Stimulated activated CD4-positive, alpha-beta T cell treated with anti-CD3 and anti-CD28 coated beads, Interleukin-1b, Interleukin-23, amount 100 ng/mL, for 24 hours (primary cell): ENCODE measurements at regions not wholly inside any gene's neighbourhood (a gene's known extent, or its start where the extent isn't known, plus 50 kb on each side); places are given as distances from the start of the nearest gene placed in this dataset.
"Not testable (repeated sequence)": the region's sequence is repeated elsewhere in the genome, so short reads cannot be mapped to it uniquely, and the experiment has no call there.

ENCODE experiments used
- DNase-seq, 4 experiments: peaks; one replicate each; pipeline ENCODE4 v3.0.0-alpha.2; 2020; ENCODE audit warnings: low read depth in 4 of 4, low spot score in 1 of 4

DNA sequence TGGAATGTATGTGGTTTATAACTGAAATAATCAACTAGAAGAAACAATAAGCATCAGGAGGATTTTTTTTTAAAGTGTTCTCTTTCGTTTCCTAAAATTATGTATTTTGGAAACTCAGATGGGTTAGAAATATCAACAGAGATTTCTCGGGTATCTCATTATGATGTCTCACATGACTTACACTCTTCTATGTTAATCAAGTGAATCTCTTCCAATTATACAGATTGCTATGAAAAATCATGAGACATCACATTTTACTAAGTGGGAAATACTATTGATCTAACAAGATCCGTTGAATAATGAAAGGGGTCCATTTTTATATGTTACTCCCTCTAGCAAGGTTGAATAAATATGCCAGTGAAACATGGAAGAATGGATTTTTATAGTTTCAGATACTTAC, 54.7 kb upstream of the NRIP1 start:
- no peak for DNase-seq

- DNase-seq = no peak
Observed at GRCh38 chr21:15121097-15121654, 56.4 kb upstream of the NRIP1 start.

DNA sequence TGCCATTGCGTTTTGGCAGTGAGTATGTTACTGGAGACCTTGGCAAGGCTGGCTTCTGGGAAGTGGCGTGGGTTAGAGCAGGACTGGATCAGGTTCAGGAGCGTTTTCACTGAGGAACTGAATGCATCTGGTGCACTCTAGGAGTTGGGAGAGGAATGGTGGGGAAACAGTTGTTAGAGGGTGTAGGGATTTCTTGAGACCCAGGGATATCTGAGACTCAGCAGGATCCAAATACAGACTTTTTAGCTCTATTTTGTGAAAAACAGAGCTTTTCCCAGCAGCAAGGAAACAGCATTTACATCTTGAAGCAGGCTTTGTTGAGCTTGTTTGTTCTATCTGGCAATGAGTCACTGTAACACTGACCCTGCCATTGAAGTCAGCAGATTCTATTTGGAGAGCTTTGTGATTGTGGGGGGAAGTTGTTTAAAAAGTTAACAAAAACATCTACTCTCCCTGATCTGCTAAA, 56.9 kb upstream of the NRIP1 start:
- DNase-seq = no peak

- DNase-seq = no peak
Observed at GRCh38 chr21:15122241-15122640, 57.4 kb upstream of the NRIP1 start.

GRCh38 chr21:15124731-15125130, 59.9 kb upstream of the NRIP1 start:
- no peak for DNase-seq

DNA sequence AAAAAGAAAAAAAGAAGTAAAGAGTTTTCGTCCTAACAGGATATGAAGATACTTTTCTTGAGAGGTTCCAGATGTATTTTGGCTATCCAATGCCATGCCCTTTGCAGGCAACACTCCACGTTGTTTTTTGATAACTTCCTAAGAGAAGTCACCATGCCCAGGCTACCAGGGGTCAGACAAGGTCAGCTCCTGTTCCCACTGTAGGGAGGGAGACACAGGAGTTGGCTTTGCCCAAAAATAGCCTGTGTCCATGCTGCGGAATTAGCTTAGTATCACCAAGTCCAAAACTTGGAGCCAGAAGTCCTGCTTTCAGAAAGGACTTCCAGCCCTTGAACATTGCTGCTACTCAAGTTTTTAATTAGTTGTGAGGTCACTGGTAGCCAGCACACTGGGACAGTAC, 62.1 kb upstream of the NRIP1 start:
- DNase-seq = no peak

DNA sequence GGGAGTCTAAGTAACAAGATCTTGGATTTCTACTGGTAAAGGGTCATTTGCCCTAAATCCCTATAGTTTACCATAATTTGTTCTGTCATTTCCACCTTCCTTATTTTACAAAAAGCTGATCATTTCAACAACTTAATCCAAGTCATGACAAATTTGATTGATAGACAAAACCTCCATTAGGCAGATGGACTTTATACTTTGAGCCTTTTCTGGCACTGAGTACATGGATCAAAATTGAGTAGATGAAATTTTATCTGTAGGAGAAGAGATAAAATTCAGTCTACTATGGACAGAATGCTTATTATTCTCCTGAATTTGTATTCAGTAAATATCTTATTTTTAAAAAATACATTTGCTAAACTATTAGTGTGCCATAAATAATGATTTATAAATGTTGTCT, 62.6 kb upstream of the NRIP1 start:
- no peak for DNase-seq

DNA sequence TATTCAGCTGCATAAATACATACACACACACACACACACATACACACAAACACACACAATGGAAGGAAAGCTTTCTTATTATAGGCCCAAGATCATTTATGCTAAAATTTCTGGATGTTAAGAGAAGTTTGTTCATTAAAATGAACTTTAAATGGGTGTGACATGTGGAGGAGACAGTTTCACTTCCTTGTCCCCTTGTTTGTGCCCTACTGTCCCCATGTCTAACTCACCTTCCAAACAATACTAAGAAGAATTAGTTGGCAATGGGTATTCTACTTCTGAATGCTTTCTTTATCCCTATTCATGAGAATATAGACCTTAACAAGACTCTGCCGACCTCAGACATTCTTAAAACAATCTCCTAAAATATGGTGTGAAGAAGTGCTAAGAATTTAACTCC, 63.5 kb upstream of the NRIP1 start:
- DNase-seq = no peak

DNA sequence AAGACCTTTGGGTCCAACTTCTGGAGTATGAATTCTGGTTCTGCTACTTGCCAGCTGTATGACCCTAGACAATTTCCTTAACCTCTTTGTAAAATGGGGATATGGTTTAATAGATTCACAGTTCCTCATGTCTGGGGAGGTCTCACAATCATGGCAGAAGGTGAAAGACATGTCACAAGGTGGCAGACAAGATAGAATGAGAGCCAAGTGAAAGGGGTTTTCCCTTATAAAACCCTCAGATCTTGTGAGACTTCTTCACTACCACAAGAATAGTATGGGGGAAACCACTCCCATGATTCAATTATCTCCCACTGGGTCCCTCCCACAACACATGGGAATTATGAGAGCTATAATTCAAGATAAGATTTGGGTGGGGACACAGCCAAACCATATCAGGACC, 63.9 kb upstream of the NRIP1 start:
- DNase-seq = not testable (repeated sequence)

DNA sequence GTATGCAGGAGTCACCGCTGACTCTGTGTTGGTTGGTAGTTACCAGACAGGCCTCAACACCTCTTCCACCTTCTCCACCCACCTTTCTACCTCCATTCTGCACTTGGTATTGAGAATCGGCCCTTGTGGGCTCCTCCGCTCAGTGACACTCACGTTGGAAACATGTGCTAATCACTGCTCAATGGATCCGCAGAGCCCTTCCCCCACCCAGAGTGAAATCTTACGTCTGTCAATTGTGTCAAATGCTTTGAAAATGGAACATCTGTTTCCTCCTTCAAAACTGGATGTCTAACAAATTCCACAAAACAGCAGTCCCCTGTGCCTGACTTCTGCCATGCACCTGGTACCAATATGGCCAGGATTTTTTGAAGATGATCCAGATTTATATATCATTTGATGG, 65.5 kb upstream of the NRIP1 start:
- no peak for DNase-seq

- no peak for DNase-seq
Observed at GRCh38 chr21:15130751-15131150, 66.0 kb upstream of the NRIP1 start.

- DNase-seq = no peak
Observed at GRCh38 chr21:15132781-15133180, 68.0 kb upstream of the NRIP1 start.

DNA sequence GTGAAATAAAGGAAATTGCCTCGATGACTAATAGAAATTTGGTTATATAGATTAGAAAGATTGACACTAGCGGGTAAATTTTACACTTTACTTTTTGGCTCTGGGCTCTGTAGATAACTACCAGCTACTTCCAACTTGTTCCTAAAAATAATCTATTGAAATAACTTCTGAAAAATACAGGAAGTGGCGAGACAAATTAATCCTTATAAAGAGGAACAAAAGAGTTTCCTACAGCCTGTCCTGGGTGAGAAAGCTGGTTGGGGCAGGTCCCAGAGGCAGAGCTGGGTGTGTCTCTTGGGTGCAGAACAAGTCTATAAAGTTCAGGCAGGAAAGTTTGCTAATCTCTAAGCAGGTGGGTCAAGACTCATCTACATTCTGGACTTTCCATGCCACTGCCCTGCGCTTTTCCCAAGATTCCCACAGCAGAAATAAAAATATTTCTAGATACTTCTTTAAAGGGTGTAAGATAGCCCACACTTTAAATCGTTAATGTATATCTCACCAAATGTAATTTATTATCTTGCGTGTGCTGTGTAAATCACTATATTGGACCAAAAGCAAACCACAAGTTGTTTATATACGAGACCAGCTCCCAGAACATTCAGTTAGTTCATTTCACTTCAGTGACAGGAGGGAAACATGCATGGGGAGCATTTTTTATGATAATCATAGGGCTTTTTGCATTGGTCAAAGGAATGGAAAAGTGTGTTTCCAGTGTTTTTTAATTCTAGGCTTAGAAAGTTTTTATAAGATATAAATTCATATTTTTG, 70.1 kb upstream of the NRIP1 start:
- no peak for DNase-seq

- no peak for DNase-seq
Observed at GRCh38 chr21:15135867-15136629, 71.2 kb upstream of the NRIP1 start.

DNA sequence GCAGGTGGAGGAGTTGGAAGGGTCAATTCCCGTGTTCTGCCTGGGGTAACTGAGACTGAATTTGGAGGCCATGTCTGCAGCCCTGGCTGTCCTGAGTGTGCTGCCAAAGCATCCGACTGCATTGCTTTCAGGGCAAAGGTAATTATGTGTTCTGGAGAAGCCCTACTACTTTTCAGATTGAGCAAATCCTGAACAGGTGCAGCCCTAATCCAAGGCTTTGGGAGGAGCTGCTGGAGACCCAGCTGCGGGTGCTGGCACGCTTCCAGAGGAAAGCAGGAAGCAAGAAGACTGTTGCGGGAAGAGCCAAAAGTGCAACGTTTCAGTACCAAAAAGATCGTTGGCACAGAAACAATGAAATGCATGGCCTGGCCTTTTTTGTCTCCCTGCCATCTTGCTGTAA, 73.7 kb upstream of the NRIP1 start:
- DNase-seq = no peak

- no peak for DNase-seq
Observed at GRCh38 chr21:15139898-15140297, 75.1 kb upstream of the NRIP1 start.

DNA sequence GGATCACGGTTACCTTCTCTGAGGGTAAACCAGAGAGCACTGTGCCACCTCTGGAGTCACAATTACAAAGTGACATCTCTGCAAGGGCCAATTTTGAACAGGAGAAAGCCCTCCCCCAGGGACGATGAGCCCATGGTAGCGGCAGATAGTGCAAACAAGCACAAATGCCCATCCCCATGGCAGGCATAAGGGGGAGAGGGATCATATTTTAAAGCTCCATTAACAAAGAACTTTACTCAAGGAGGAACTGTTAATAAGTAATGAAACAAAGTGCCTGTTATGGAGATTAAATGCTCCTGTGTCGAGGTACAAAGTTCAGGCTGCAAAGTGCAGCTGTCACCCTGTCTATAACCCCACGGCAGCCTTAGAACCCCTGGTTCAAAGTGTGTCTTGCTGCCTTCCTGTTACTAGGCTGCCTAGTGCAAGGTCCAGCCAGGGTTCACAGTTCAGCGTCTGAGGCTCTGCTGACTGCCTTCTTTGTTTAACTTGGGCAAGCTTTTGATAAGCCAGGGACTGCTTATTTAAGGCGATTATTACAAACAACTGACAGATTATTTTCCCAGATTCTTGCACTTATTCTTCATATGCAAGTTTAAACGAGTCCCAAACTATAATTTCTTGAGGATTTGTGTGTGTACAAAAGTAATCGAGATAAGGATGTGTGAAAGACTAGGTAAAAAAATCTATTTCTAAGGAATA, 75.7 kb upstream of the NRIP1 start:
- DNase-seq = no peak

DNA sequence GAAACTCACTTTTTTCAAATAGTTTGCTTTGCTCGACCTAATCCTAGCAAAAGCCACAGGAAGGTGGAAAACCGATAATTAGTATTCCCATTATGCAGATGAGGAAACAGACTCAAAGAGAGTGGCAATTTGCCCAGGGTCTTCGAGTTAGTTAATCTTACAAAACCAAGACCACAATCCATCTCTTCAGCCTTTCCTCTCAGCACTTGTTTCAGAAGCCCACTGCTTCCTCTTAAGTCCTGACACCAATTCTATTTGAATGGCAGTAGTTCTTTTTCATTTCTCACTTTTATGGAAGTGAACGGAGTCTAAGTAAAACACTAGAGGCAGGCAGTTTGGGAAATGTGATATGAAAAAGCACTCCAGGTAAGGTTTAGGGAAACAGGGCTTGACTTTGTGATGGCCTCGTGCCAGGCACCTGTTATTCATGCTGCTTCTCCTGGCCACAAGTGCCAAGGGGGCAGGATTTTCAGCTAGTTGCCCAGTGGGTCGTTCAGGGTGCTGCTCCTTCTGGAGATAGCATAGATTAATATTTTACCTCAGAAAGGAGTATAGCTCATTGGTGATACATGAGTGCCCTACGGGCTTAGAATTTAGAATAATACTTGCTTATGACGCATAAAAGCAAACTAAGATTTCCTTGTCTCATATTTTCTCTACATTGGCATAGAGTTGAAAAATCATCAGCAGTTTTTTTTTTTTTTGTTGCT, 76.6 kb upstream of the NRIP1 start:
- no peak for DNase-seq

GRCh38 chr21:15144026-15144425, 79.2 kb upstream of the NRIP1 start:
- no peak for DNase-seq

DNA sequence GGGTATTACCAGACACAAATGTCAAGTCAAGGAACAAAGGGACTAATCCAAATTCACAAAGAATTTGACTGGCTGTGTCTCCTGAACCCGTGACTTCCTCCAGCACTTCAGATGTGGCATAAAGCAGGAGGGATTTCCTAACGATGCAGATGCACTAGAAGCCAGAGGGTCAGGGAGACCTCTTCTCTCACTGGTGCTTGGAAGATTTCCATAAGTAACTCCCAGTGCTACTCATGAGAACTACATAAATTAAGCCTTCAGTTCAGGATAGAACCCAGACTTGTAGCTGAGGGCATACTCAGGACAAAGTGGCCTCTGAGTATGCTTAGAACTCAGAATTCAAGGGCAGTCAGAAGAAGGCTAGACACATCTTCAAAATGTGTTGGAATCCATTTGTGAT, 83.6 kb upstream of the NRIP1 start:
- DNase-seq = no peak

GRCh38 chr21:15149600-15150224, 84.9 kb upstream of the NRIP1 start:
- no peak for DNase-seq
